Myocyte (in vitro differentiated cells): ENCODE measurements at regions not wholly inside any gene's neighbourhood (a gene's known extent, or its start where the extent isn't known, plus 50 kb on each side); places are given as distances from the start of the nearest gene placed in this dataset.
A peak's percentile ranks its signal among the peaks of the same experiment; 100 is the strongest.

ENCODE experiments used
- DNase-seq: peaks from one replicate; pipeline ENCODE4 v3.0.0-alpha.2; 2012; ENCODE audit warnings: low read depth

DNA sequence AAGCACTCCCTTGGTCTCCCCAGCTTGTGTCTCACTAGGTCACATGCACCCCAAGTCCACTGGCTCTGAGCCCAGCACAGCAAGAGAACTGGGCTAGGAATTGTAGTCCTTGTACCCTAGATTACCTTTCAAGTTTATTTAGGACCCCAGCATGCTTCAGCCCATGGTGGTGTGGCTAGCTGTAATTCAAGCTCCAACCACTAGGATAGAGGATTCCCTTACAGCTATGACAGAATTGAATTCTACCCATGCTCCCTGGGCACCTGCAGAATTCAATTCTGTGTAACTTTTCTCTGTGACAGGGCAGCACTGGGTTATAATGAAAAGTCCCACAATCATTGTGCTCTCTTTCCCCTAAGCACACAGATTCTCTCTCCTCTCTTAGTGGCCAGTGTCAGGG, 253.8 kb upstream of the DMD start:
- no peak for DNase-seq

DNA sequence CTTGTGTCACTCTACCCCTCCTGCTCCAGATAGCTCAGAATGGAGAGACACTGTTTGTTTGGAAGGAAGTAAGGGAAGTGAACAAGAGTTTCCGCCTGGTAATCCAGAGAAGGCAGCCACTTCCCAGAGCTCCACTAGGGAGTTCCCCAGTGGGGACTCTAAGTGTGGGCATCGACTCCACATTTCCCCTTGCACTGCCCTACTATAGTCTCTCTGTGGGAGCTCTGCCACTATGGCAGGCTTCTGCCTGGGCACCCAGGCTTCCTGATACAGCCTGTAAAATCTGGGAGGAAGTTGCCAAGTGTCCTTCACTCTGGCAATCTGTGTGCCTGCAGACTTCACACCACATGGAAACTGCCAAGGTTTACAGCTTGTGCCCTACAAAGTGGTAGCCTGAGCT, 245.8 kb upstream of the DMD start:
- DNase-seq, result no peak

- no peak for DNase-seq
These were observed 235.9 kb upstream of the DMD start for GRCh38 chrX:33447285-33447684.

- peak; percentile 63 for DNase-seq
These were observed 223.1 kb upstream of the DMD start for GRCh38 chrX:33434256-33435092.

DNA sequence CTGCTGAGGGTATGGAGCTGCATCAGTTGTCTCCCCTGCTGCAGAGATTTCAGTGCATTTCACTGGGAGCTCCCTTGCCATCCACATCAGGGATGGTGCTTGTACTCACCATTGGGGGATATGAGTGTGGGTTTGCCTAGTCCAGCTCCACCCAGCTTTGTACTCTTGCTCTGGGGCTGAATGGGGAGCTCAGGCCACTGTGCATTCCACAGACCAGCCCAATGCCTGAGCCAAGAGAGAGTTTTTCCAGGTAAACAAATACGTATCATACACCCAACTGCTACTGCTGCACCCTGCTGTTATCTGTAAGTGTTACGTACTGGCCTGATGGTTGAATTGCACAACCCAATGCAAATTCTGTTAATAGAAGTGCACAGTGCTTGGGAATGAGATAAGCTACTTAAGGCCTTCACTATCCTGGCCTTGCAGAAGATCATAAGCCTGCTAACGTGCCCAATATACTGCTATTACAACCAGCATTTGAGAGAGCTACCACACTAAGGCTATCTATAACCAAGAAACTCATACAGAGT, 205.0 kb upstream of the DMD start:
- no peak for DNase-seq

- DNase-seq, result no peak
These were observed 204.1 kb upstream of the DMD start for GRCh38 chrX:33415459-33415858.

DNA sequence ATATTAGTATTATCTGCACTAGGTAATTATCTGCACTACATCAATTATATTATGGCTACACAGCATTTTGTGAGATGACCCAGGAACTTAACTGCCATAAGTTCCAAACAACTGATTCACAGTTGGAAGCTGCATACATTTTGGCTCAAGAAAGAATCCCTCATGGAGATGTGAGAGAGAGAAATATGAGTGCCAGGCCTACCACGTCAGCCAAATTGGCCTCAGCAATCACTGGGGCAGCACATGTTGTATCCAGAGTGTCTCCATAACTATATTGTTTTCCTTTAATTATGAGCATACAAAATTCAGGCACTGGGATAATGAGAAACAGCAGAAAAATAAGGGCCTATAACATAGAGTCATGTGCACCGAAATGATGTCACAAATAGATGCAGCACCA, 174.2 kb upstream of the DMD start:
- DNase-seq, result no peak

GRCh38 chrX:33379839-33380238, 168.5 kb upstream of the DMD start:
- no peak for DNase-seq

DNA sequence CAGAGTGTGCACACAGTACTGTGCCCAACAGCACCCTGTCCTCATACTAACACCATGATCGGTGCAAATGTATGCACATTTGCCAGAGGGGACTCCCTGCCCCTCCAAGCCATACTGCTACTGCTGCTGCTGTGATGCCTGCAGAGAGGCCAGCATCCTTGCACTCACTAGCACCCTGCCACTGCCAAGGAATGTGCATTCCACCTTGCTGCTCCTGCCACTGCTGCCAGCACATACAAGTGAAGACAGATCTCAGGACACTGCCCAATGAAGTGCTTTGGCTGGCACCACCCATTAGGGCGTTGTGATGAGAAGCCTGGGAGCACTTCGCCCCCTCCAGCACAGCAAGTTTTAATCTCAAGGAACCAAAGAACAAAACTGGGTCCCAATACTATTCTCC, 146.3 kb upstream of the DMD start:
- no peak for DNase-seq

DNA sequence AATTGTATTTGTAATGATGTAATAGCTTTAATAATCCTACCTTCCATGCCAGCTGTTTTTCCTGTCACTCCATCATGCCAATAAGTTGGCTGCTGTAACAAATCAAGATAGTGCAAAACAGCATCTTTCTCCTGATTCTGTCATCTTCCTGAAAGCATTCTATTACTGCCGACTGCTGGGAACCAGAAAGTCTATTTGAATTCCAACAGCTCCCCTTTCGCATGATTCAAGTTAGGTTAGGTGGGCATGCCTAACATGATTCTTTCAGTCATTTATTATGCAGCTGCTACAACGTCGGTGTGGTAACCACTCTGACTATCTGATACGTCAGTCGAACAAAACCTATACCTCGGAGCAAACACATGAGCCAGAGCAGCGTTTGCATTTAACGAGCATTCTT, 127.9 kb upstream of the DMD start:
- DNase-seq, result peak; percentile 51

DNA sequence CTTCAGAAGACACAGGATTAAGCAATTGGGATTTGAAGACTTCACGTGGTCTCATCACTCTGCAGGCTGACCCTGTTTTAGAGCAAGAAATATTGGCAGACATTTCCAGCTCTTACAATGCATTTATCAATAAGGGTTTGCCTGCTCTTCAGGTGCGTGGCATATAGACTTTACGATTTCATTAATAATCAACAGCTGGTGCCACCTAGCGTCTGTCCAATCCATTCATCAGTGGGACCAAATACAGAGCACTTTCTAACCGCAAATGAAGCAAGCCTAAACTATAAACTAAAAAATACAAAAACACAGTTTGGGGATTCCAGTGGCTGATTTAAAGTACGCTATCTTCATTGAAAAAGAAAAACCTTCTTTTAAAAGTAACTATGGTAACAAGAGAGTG, 125.4 kb upstream of the DMD start:
- peak; percentile 50 for DNase-seq

DNA sequence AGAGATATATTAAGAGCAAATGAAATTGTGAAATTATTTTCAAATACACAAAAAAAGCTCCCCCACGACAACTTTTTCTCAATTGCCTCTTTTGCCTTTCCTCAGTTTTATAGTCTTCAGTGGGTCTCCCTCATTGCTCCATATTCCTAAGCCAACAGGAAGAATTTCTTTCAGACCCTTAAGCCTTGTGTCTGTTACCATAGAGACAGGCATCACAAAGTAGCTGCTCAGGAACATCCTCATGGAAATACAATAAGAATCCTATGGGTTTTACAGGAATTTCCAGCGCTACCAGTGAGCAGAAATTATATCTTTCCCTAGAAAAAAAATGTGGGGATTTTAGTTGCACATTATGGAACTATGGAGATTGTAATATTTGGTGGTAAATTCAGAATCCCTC, 121.9 kb upstream of the DMD start:
- no peak for DNase-seq

DNA sequence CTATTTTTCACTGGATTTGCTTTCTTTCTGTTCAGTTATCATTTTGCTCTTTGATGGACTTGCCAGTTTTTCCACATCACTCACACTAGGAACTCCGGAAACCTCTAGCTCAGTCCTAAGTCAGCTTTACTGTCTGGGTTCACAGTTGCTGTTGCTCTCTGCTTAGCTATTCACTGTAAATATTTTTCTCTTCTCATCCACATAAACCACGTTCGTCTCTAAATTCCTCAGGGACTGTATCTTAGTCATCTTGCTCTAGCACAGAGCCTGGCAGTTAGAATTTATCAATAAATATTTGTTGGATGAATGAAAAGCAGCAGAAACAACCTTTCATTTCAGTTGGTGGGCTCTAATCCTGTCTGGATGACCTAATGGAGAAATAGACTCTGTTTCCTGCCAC, 119.4 kb upstream of the DMD start:
- peak; percentile 17 for DNase-seq

GRCh38 chrX:33324099-33324498, 112.8 kb upstream of the DMD start:
- DNase-seq, result no peak

DNA sequence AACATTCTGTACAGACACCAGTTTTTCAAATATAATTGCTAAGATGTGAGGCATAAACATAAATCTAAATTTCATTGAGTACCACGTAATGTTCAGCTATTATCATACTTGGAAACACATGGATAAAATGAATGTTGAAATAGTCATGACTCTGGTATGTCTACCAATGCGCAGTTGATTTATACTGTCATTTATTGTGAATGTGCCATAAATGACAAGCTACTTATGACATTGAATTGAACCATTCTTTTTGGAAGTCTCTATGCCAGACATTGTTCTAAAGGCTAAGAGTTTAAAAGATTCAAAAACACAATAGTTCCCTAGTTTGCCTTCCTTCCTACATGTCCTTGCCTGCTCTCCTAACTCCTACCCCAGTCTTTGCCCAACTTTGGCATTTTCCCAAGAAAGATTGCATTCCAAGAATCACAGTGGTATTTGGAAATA, 96.6 kb upstream of the DMD start:
- DNase-seq, result peak; percentile 33

DNA sequence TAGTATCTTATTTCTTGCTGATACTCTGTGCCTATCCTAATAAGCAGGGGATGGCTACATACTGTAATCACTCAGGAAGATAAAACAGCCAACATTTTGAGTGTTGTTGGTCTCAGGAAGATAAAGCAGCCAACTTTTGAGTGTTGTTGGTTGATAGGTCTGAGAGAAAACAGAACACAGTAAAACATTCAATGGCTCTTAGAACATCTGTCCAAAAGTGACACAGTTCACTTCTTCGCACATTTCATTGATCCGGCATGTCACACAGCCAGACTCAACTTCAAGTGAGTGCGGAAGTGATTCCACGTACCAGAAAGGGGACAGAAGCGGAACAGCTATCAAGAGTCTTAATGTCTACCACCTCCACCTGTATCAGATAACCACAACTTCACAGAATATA, 87.3 kb upstream of the DMD start:
- DNase-seq, result no peak

DNA sequence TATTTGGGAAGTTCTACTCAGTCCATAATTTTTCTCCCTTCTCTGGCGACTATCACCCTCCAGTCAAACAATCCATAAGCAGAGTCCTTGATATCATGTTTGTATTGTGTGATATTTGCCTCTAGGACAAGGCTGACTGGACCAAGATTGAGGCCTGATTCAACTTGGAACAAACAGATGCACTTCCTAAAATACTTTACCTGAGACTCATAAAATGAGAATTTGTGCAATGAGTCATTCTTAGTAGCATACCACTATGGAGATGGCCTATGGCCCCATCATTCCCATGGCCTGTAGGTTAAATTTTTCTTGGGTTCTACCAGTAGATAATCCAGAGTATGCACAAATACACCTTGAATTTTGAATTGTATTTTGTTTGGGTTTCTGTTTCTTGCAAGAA, 74.2 kb upstream of the DMD start:
- no peak for DNase-seq

GRCh38 chrX:33277046-33277445, 65.7 kb upstream of the DMD start:
- peak; percentile 69 for DNase-seq

DNA sequence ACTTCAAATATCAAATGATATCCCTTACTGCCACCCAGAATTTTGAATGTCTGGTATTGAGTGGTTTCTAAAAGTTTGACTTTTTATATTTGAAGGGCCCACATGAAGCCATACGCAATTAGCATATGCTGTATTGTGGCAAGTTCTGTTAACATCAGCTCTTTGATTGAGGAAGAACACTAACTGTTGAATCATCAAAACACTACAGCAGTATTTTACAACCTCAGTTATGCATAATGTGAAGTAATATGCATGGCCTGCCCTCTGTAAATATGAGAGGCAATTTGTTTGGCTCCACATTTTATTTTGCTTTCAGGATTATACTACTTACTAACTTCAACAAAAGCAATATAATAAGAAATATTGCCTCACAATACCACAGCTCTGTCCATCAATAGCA, 62.2 kb upstream of the DMD start:
- no peak for DNase-seq

GRCh38 chrX:33272986-33273385, 61.6 kb upstream of the DMD start:
- DNase-seq, result no peak
